Heart left ventricle (tissue), 13 donors: ENCODE measurements at regions not wholly inside any gene's neighbourhood (a gene's known extent, or its start where the extent isn't known, plus 50 kb on each side); places are given as distances from the start of the nearest gene placed in this dataset.

Experiments
- CTCF ChIP-seq, 12 donors: fragments of 200-600 bp; sonication (generic) in 4 of 12; IDR thresholded peaks; one replicate each; pipeline versions ENCODE4 v1.5.0 to v1.8.0; 2018 to 2022; ENCODE audit warnings: antibody characterized with exemption in 12 of 12, mild to moderate bottlenecking in 5 of 12
- POLR2A ChIP-seq, 2 donors: fragments of 450-650 bp; IDR thresholded peaks; one replicate each; pipeline ENCODE4 v1.6.1; 2017; ENCODE audit warnings: antibody characterized with exemption in 2 of 2, mild to moderate bottlenecking in 2 of 2, moderate library complexity in 2 of 2
- donor health status: ischemic (EF 13 %, LVEDD 7.1; RV severe dilation, severe dysfunction).
- donor health status: DM: no; HTN: yes; CAD: no.
- donor health status: DM: no; HTN: no; CAD: no.
- donor health status: ischemic (EF 25% LVEDD 6.9; RV normal size, moderate dysfunction).
- donor health status: ischemic (EF 25% LVEDD 5.7; RV mildly dilated, moderate dysfunction).
- donor health status: ischemic (EF 35%, LVEDD 5.7; RV mildly dilated, moderate dysfunction).
- donor health status: nonischemic (EF 11% LVEDD 7.7; RV severe dilation, severe dysfunction).
- donor health status: DM: yes; HTN: yes; CAD: no.
- donor health status: PGD.
- donor health status: ischemic (EF 29% LVEDD 5.4; RV normal size, mild dysfunction).
- donor health status: nonischemic (EF 23%, LVEDD 6.1; RV moderate dilation, normal function).

GRCh38 chr2:138105358-138105757 lies 141.1 kb downstream of the HNMT start:
- TF ChIP-seq CTCF (IDR thresholded peaks at IDR 0.05) = no peak
- TF ChIP-seq POLR2A (IDR thresholded peaks at IDR 0.05) = no peak
